GM19397 (cell line): ENCODE measurements at regions not wholly inside any gene's neighbourhood (a gene's known extent, or its start where the extent isn't known, plus 50 kb on each side); places are given as distances from the start of the nearest gene placed in this dataset.
"Not testable (repeated sequence)": the region's sequence is repeated elsewhere in the genome, so short reads cannot be mapped to it uniquely, and the experiment has no call there.

Experiments used
- ATAC-seq: cut with Tn5 transposase; IDR thresholded peaks from one replicate; pipeline ENCODE4 v1.9.1; 2021; ENCODE audit warnings: mild to moderate bottlenecking, moderate library complexity; ENCODE audit not compliant: unreplicated experiment

DNA sequence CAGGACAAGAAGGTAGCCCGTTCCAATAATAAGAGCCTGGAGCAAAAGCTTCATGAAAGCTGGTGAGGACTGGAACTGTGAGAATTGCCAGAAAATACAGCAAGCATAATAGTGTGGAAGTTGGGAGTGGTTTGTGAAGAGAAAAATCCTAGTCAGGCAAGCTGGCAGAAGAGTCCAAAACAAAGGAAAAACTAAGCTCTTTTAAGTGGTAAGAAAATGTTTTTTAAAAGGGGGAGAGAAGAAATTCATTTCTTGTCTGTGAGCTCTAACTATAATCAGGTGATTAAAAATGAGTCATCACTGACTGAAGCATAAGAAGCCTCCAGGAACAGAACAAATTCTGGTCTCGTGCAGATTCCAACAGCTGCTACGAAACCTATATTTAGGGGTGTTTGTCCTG is 102.6 kb downstream of the CAAP1 start:
- ATAC-seq, result no peak

GRCh38 chr9:26786564-26786963 is 106.0 kb downstream of the CAAP1 start:
- ATAC-seq, result no peak

- no peak for ATAC-seq
Observed at GRCh38 chr9:26782899-26783298, 109.7 kb downstream of the CAAP1 start.

DNA sequence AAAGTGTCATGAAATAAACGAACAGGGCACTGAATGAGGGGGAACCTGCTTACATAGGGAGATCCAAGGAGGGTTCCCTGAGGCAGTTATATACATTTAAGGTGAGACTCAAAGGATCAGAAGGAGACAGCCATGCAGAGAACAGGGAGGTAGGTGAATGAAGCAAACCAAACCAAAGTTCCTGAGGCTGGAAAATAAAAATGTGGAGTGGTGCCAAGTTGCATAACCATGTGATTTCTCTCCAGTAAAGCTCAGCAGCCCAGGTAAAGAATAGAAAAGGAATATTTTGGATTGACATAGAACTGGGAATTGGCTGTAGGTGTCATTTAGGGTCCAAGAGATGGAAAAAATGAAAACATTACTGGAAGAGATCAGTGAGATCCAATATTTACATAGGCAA is 110.7 kb downstream of the CAAP1 start:
- no peak for ATAC-seq

GRCh38 chr9:26780307-26780706 is 112.3 kb downstream of the CAAP1 start:
- ATAC-seq, result not testable (repeated sequence)

GRCh38 chr9:26779062-26779461 is 113.5 kb downstream of the CAAP1 start:
- no peak for ATAC-seq

DNA sequence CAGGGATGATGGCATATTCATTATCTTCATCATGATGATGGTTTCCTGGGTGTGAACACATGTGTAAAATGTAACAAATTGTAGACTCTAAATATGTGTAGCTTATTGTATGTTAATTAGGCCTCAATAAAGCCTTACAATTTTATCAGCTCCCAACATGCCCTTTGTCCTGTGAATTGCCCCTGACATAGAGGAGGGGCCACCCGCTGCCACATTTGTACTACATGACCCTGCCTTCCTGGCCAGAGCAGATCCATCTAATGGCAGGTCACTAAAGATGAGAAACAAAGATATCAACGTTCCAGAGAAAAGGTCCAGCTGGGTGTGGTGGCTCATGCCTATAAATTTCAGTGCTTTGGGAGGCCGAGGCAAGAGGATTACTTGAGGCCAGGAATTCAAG is 117.2 kb downstream of the CAAP1 start:
- ATAC-seq, result no peak

DNA sequence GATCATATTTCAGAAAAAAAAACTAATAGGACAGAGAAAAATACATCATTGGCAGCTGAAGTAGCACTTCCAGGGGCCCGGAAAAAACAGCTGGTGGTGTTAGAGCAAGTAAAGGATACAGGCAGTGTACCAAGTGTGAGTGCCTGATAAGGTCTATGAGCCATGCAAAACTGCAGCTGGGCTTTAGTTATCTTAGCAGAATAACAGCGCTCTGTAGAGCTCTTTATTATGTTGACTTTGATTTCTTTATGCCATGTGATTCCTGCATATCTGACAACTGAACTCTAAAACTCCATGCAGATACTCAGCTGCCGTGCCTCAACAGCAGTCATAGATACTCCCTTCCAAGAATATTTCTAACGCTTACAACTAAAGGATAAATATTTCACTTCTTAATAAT is 119.5 kb downstream of the CAAP1 start:
- no peak for ATAC-seq

- ATAC-seq, result no peak
Observed at GRCh38 chr9:26770821-26771220, 121.8 kb downstream of the CAAP1 start.

- ATAC-seq, result no peak
Observed at GRCh38 chr9:26768145-26768544, 124.5 kb downstream of the CAAP1 start.

GRCh38 chr9:26760675-26761074 is 131.9 kb downstream of the CAAP1 start:
- no peak for ATAC-seq

DNA sequence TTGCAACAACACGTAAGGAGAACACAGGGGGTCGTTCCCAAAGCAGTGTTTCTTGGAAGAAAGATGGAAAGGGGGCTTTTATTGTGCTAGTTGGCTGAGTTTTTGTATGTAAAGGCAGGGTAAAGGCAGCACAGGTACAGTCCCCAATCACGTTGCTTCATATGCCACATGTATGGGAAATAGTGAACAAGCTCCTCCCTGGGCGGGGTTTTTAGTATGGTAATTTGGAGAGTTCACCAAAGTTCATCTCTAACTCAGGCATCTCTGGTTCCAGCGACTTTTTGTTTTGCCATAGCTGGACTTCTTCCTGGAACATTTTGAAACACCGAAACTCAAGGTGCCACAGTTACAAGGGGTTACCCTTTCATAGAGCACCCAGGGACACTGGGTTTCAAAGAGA is 133.9 kb downstream of the CAAP1 start:
- no peak for ATAC-seq

DNA sequence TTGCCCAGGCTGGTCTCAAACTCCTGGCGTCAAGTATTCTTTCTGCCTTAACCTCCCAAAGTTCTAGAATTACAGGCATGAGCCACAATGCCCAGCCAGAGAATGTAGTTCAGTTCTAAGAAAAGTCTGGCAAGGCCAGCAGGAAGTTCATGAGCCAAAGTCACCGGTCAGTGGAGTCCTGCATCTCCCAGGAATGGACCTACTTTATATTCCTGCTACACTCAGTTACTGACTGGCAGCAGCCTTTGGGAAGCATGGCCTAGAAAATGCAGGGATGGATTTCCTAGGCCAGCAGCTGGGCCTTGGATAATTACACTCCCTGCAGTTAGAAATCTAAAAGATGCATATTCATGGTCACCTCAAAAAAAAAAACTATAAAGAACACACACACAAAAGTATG is 135.7 kb downstream of the CAAP1 start:
- no peak for ATAC-seq

DNA sequence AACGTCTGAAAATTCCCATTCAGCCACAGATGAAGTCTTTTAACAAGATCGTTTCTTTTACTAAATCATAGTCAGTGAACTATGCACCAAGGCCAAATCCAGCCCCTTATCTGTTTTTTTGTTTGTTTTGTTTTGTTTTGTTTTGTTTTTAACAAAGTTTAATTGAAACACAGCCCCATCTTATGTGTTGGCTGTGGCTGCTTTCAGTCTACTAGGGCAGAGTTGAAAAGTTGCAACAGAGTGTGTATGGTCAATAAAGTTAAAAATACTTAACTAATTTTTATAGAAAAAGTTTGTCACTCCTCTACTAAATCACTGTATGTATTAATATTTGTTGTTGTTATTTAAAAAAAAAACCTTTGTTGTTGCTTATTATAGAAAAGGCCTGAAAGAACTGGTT is 137.1 kb downstream of the CAAP1 start:
- no peak for ATAC-seq

DNA sequence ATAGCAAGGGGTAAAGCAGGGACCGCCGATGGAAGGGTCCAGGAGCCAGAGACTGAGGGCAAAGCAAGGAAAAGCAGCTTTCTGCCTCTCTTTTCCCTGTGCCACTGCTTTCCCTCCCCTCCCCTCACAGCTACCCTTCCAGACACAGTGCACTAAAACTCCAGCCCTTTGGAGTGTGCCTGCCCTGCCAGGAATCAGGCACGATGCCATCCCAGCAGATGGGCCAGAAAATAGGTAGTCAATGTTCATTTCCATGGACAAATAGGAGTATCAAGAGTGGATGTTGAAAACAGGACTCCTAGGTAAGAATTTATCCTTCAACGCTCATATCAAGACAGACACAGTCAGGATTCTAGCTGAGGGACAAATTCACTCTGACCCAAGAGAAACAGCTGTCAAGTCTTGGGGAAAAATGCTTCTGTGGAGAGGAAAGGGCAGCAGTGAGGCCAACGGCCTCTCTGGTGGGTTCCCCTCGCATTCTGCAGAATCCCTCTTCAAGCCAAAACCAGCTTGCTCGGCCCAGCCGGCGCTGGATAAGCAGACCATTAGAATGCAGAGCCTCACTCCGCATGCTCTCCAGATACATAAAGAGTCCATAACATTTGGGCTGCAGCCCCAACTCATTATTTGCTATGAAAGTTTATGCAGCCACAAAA is 138.0 kb downstream of the CAAP1 start:
- ATAC-seq, result no peak

DNA sequence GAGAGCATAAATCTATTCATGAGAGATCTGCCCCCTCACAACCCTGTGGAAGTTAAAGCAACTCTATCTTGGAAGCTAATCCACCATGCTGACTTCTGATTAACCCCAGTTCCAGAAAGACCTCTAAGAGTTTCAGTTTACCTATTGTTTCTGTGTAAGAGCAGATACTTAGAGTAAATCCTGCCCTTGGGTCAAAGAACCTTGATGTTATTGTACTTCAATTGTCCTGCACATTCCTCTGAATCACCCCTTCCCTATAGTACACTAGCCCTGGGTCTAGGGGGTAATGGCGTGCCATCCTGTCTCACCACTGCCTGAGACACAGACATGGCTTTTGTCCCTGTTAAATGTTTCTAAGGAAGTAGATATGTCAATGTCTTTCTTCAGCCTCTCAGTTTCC is 138.6 kb downstream of the CAAP1 start:
- ATAC-seq, result no peak

GRCh38 chr9:26750162-26750561 is 142.4 kb downstream of the CAAP1 start:
- no peak for ATAC-seq

DNA sequence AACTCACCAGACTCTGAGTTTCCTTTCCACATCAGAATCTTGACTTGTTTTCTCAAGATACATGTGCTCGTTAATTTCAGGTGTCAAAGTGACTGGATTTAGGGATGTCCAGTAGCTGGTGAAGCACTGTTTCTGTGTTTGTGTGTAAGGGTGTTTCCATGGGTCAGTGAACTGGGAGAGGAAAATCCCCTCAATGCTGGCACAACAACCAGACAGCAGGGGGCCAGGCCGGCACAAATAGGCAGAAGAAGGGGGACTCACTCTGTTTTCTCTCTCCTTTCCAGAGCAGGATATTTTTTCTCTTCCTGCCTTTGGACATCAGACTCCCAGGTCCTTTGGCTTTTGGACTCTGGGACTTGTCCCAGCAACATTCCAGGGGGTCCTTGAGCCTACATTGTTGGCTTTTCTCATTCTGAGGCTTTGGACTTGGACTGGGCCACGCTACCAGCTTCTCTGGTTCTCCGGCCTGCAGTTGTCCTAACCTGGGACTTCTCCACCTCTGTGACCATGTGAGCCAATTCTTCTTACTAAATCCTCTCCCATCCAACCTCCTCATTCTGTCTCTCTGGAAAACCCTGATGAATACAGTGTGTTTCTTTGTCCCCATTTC is 144.0 kb downstream of the CAAP1 start:
- no peak for ATAC-seq

- no peak for ATAC-seq
Observed at GRCh38 chr9:26747611-26748010, 145.0 kb downstream of the CAAP1 start.

DNA sequence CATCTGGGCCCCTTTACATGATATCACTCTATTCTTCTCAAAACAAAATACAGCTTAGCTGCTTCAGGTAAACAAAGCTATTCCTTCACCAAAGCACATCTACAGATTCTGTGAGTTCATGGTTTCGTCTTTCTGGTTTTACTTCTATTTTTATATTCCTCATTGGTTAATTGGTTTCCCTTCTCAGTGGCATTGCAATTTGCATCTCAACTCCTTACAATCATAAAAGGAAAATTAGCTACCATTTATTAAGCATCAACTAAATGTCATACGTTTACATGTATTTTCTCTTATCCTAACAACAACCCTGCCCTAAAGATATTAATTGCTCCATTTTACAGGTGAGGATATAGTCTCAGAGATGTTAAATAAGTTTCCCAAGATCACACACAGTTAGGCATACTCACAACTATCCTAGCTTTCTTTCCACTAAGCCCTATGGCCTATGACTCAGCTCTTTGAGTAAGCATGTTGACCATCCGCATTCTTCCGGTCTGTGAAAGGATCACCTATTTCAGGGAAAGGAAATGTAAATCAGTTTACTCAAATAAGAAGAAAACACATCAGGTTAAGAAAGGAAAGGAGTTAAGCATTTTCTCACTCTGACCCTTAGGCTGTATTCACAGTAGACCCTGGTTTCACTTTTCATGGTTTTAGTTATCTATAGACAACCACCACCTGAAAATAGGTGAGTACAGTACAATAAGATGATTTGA is 146.1 kb downstream of the CAAP1 start:
- ATAC-seq, result peak; percentile 74

DNA sequence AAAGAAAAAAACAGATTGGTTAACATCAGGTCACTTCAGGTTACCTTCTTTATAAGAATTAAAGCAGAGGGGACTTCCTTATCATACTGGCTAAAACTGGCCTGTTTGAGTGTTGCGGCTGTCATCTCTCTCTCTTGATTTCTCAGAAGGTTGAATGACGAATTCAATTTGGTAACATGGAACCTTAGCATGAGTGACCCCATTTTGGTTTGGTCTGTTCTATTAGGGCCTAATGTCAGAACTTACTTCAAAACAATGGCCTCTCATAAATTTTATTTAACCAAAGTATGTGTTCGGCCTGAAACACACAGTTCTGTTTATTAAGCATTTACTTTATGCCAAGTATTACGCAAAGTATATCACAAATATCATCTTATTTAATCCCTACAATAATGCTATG is 147.5 kb downstream of the CAAP1 start:
- ATAC-seq, result no peak

DNA sequence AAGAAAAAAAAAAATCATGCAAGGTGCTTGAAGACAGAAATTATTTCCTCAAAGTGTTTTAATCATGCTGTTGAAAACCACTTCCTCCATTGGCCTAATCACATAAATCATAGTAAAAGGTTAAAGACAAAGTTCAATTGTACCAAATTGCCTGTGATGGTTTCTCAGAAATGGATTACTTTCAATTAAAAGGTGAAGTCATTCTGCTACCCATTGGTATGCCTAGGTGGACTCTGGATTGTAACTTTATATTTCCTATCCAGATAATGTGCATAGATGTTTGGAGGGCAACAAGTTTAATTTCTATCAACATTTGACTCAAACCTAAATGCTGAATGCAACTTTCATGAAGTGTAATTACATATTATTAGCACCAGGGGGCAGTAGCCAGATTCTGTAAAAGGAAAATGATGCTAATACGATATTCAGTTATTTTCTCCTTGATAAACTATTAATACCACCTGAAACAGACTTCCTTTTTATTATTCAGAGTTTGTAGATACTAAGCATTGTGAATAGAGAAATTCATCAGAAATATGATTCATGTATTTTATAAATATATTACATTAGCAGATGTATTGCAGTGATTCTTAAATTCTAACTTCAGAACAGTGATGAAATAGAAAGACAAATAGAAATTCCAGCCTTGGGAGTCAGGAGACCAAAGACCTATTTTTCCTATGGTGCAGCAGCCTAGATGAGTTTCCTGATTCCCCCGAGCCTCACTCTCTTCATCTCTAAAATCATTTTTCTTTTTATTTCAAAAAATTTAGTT is 148.2 kb downstream of the CAAP1 start:
- no peak for ATAC-seq
